Endothelial cell of umbilical vein (primary cell): ENCODE measurements at regions not wholly inside any gene's neighbourhood (a gene's known extent, or its start where the extent isn't known, plus 50 kb on each side); places are given as distances from the start of the nearest gene placed in this dataset.

Experiments used
- BruUV-seq: library from RNA; stranded (reverse); fragments of 400-500 nt; replicated peaks from 2 replicates; lab custom pipeline; 2021; lab: Mats Ljungman, UMichigan
- CTCF ChIA-PET: fragments of 300-600, 350-600 bp; sonication (Branson Sonifier 250); formaldehyde crosslinking; loops from one replicate; lab custom pipeline; 2021; ENCODE audit warnings: antibody characterized with exemption, inconsistent platforms; lab: Charles Lee
- POLR2A ChIA-PET: fragments of 300-600, 350-600 bp; sonication (Branson Sonifier 250); formaldehyde crosslinking; loops from one replicate; lab custom pipeline; 2021; ENCODE audit warnings: antibody characterized with exemption, inconsistent platforms; lab: Charles Lee
- DNase-seq: peaks from one replicate; pipeline ENCODE4 v3.0.0-alpha.2; 2011; ENCODE audit warnings: low read depth, low spot score
- FAIRE-seq: peaks from 2 replicates; lab custom pipeline; 2011; peaks lifted over from hg19 to GRCh38; lab: Jason Lieb, UNC
- H2AFZ ChIP-seq: 2 replicates; pipeline ENCODE4 v1.6.0; 2012; ENCODE audit warnings: low read depth, low read length, control low read depth, inconsistent platforms
- H3K27ac ChIP-seq: 2 replicates; pipeline ENCODE4 v1.5.1; 2011; ENCODE audit warnings: low read depth, mild to moderate bottlenecking, control low read depth, low read length, moderate library complexity; ENCODE audit not compliant: insufficient read depth
- H3K27me3 ChIP-seq, 2 experiments: 2 replicates each; pipeline versions ENCODE4 v1.6.0 to v1.6.1; 2011; ENCODE audit warnings: low read length in 2 of 2, mixed read lengths in 1 of 2; ENCODE audit not compliant: control insufficient read depth in 2 of 2, insufficient read depth in 2 of 2
- H3K36me3 ChIP-seq, 2 experiments: 2 replicates in 1 of 2; 3 replicates in 1 of 2; pipeline ENCODE4 v1.5.1; 2011; ENCODE audit warnings: low read length in 2 of 2, mild to moderate bottlenecking in 1 of 2, moderate library complexity in 1 of 2; ENCODE audit not compliant: control insufficient read depth in 2 of 2, insufficient read depth in 2 of 2; ENCODE audit errors: extremely low read depth in 1 of 2
- H3K4me1 ChIP-seq: 3 replicates; pipeline ENCODE4 v1.5.1; 2011; ENCODE audit warnings: mild to moderate bottlenecking, low read length; ENCODE audit not compliant: control insufficient read depth, insufficient read depth; ENCODE audit errors: extremely low read depth
- H3K4me2 ChIP-seq: 2 replicates; pipeline ENCODE4 v1.6.1; 2011; ENCODE audit warnings: low read length, control low read depth, mixed read lengths; ENCODE audit not compliant: insufficient read depth
- H3K4me3 ChIP-seq, 3 experiments: fragments of 200-600 bp in 1 of 3; sonication (generic), shearing (Covaris generic) in 1 of 3; replicated peaks in 1 of 3; 2 replicates each; pipeline ENCODE4 v1.5.1; 2011 to 2016; ENCODE audit warnings: control low read depth in 3 of 3, low read length in 3 of 3, mild to moderate bottlenecking in 2 of 3, inconsistent platforms in 1 of 3, low read depth in 1 of 3, moderate library complexity in 1 of 3; ENCODE audit not compliant: insufficient read depth in 1 of 3
- H3K79me2 ChIP-seq: 2 replicates; pipeline ENCODE4 v1.6.0; 2012; ENCODE audit warnings: low read length, inconsistent platforms; ENCODE audit not compliant: control insufficient read depth, insufficient read depth
- H3K9ac ChIP-seq: replicated peaks from 2 replicates; pipeline ENCODE3; 2011; ENCODE audit warnings: low read length, control low read depth; ENCODE audit not compliant: insufficient read depth; ENCODE audit errors: extremely low read depth
- H3K9me1 ChIP-seq: replicated peaks from 3 replicates; pipeline ENCODE4 v1.6.0; 2011; ENCODE audit warnings: mild to moderate bottlenecking, low read length; ENCODE audit not compliant: control insufficient read depth, insufficient read depth; ENCODE audit errors: extremely low read depth
- H3K9me3 ChIP-seq: replicated peaks from 2 replicates; pipeline ENCODE4 v1.5.1; 2012; ENCODE audit warnings: low read length, inconsistent platforms; ENCODE audit not compliant: control insufficient read depth, insufficient read depth
- H4K20me1 ChIP-seq: replicated peaks from 2 replicates; pipeline ENCODE3; 2011; ENCODE audit warnings: mild to moderate bottlenecking, low read length; ENCODE audit not compliant: control insufficient read depth, insufficient read depth; ENCODE audit errors: extremely low read depth
- CTCF ChIP-seq, 2 donors: IDR thresholded peaks; 1 replicate in 1 of 2; 2 replicates in 1 of 2; pipeline ENCODE4 v1.5.1; 2011; ENCODE audit warnings: low read length in 2 of 2, mild to moderate bottlenecking in 2 of 2, moderate library complexity in 2 of 2, control low read depth in 1 of 2, inconsistent platforms in 1 of 2, low read depth in 1 of 2; ENCODE audit not compliant: insufficient read depth in 1 of 2; ENCODE audit errors: extremely low read depth in 1 of 2
- EZH2 ChIP-seq: IDR thresholded peaks from 2 replicates; pipeline ENCODE4 v1.6.1; 2012; ENCODE audit warnings: borderline replicate concordance, low read depth, mild to moderate bottlenecking, moderate library complexity, low read length, inconsistent platforms; ENCODE audit not compliant: severe bottlenecking
- FOS ChIP-seq: IDR thresholded peaks from 2 replicates; pipeline ENCODE4 v1.6.1; 2011; ENCODE audit warnings: mild to moderate bottlenecking, low read length, moderate library complexity, borderline replicate concordance; ENCODE audit not compliant: insufficient read depth
- GATA2 ChIP-seq: IDR thresholded peaks from 2 replicates; pipeline ENCODE4 v1.7.0; 2011; ENCODE audit warnings: low read depth, mild to moderate bottlenecking, moderate library complexity, mixed read lengths, low read length; ENCODE audit not compliant: insufficient read length, insufficient read depth
- JUN ChIP-seq: IDR thresholded peaks from 2 replicates; pipeline ENCODE4 v1.6.1; 2011; ENCODE audit warnings: borderline replicate concordance, low read depth; ENCODE audit not compliant: insufficient read length, insufficient read depth
- MYC ChIP-seq: IDR thresholded peaks from one replicate; pipeline ENCODE4 v1.6.1; 2011; ENCODE audit warnings: mild to moderate bottlenecking, low read depth, low read length
- POLR2A ChIP-seq: IDR thresholded peaks from 2 replicates; pipeline ENCODE4 v1.6.1; 2012; ENCODE audit warnings: low read depth, mild to moderate bottlenecking, control low read depth, low read length
- POLR2AphosphoS5 ChIP-seq: IDR thresholded peaks from 2 replicates; pipeline ENCODE4 v1.6.1; 2012; ENCODE audit warnings: low read depth, mild to moderate bottlenecking, control low read depth, low read length, moderate library complexity; ENCODE audit not compliant: insufficient read depth
- dilution Hi-C: fragments of 300-500 bp; cut with MboI; formaldehyde crosslinking; loops from one replicate; pipeline ENCODE4 v1.15.0; 2019; ENCODE audit warnings: low sequenced_read_pairs; ENCODE audit not compliant: extremely low pct_ligation_motif_present
- intact Hi-C: fragments of 100-400 bp; cut with micrococcal nuclease; formaldehyde crosslinking; loops from one replicate; pipeline ENCODE4 v1.10.0; 2022
- TF ChIP-seq, protein P1 (sequence below): IDR thresholded peaks from 2 replicates; pipeline ENCODE4 v1.6.1; 2011; ENCODE audit not compliant: insufficient read depth, insufficient read length

- Histone ChIP-seq H3K9me1 (no peaks in the 10 kb centered on the region), H3K9me3 (no peaks in the 10 kb centered on the region), H3K27ac (no peak overlapping the region), H3K4me2 (no peak overlapping the region), H3K36me3 (no peaks in the 10 kb centered on the region), H2AFZ (no peak overlapping the region), H3K27me3 (no peaks in the 10 kb centered on the region), H3K79me2 (no peaks in the 10 kb centered on the region), H3K4me3 (no peak overlapping the region), H4K20me1 (no peaks in the 10 kb centered on the region), H3K4me1 (no peaks in the 10 kb centered on the region), H3K9ac (no peak overlapping the region)
- TF ChIP-seq POLR2AphosphoS5: no peak
- TF ChIP-seq CTCF (IDR thresholded peaks at IDR 0.05; ENCODE audit: extremely low read depth in 1 of 2, insufficient read depth in 1 of 2, low read depth in 1 of 2, low read length in 2 of 2): no peak
- no peak for TF ChIP-seq FOS
- TF ChIP-seq MYC: no peak
- no peak for TF ChIP-seq GATA2
- TF ChIP-seq, protein P1, sequence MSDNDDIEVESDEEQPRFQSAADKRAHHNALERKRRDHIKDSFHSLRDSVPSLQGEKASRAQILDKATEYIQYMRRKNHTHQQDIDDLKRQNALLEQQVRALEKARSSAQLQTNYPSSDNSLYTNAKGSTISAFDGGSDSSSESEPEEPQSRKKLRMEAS: no peak
- TF ChIP-seq EZH2: no peak
- no peak for TF ChIP-seq JUN
- TF ChIP-seq POLR2A: no peak
- no TSS peak for BruUV-seq
- intact Hi-C loops: no loop called here
- POLR2A ChIA-PET: no interaction called here
- DNase-seq: no peak
- dilution Hi-C loops: no loop called here
- CTCF ChIA-PET: no interaction called here
- FAIRE-seq: no peak
Measured at GRCh38 chr1:177442584-177442983, 271.8 kb downstream of the BRINP2 start.
